IMR-90 (cell line): ENCODE measurements at regions not wholly inside any gene's neighbourhood (a gene's known extent, or its start where the extent isn't known, plus 50 kb on each side); places are given as distances from the start of the nearest gene placed in this dataset.

Experiments
- ATAC-seq: fragments of 200-7000 bp; cut with Tn5 transposase; 2 replicates; pipeline ENCODE4 v1.9.1; 2020; ENCODE audit warnings: low read depth, mild to moderate bottlenecking, moderate library complexity
- BruUV-seq: library from RNA; stranded (reverse); fragments of 400-500 nt; replicated peaks from 2 replicates; lab custom pipeline; 2021; lab: Mats Ljungman, UMichigan
- CTCF ChIA-PET: fragments of 300-600 bp; formaldehyde crosslinking; extraction: SDS; loops from one replicate; lab custom pipeline; 2021; ENCODE audit warnings: antibody characterized with exemption; lab: Yijun Ruan, JAX
- POLR2A ChIA-PET: fragments of 300-600 bp; sonication (Branson Sonifier 250); formaldehyde crosslinking; loops from one replicate; lab custom pipeline; 2022; ENCODE audit warnings: antibody characterized with exemption; ENCODE audit not compliant: unreplicated experiment; lab: Charles Lee
- DNase-seq: peaks from one replicate; pipeline ENCODE4 v3.0.0; 2013
- H2AFZ ChIP-seq: replicated peaks from 2 replicates; pipeline ENCODE3; 2013; ENCODE audit warnings: low read length, mild to moderate bottlenecking; ENCODE audit not compliant: poor library complexity
- H2AK5ac ChIP-seq: 2 replicates; pipeline ENCODE4 v1.6.1; 2013; ENCODE audit warnings: low read depth, low read length, inconsistent platforms
- H2AK9ac ChIP-seq: replicated peaks from 2 replicates; pipeline ENCODE3; 2013; ENCODE audit warnings: mild to moderate bottlenecking, low read depth, low read length, moderate library complexity; ENCODE audit not compliant: poor library complexity
- H2BK120ac ChIP-seq: 2 replicates; pipeline ENCODE4 v1.6.1; 2013; ENCODE audit warnings: low read depth, low read length, inconsistent platforms
- H2BK15ac ChIP-seq: 3 replicates; pipeline ENCODE4 v1.6.1; 2013; ENCODE audit warnings: low read depth, low read length, inconsistent platforms
- H2BK20ac ChIP-seq: 2 replicates; pipeline ENCODE4 v1.6.1; 2013; ENCODE audit warnings: low read depth, mild to moderate bottlenecking, inconsistent platforms, low read length, moderate library complexity
- H2BK5ac ChIP-seq: 2 replicates; pipeline ENCODE4 v1.6.1; 2013; ENCODE audit warnings: mild to moderate bottlenecking, low read depth, low read length, inconsistent platforms; ENCODE audit not compliant: poor library complexity, severe bottlenecking
- H3K14ac ChIP-seq: replicated peaks from 2 replicates; pipeline ENCODE4 v1.6.1; 2013; ENCODE audit warnings: low read depth, low read length, inconsistent platforms
- H3K18ac ChIP-seq: 2 replicates; pipeline ENCODE4 v1.6.1; 2013; ENCODE audit warnings: low read depth, low read length, control low read depth
- H3K23ac ChIP-seq: 2 replicates; pipeline ENCODE4 v1.6.1; 2013; ENCODE audit warnings: low read depth, low read length, inconsistent platforms
- H3K27ac ChIP-seq: 2 replicates; pipeline ENCODE4 v1.5.1; 2013; ENCODE audit warnings: mild to moderate bottlenecking, control low read depth, low read length; ENCODE audit not compliant: insufficient read depth
- H3K27me3 ChIP-seq: 2 replicates; pipeline ENCODE4 v1.6.1; 2013; ENCODE audit warnings: low read length; ENCODE audit not compliant: control insufficient read depth, insufficient read depth
- H3K36me3 ChIP-seq: 2 replicates; pipeline ENCODE4 v1.6.1; 2013; ENCODE audit warnings: low read length, mixed read lengths; ENCODE audit not compliant: control insufficient read depth, insufficient read depth
- H3K4ac ChIP-seq: 2 replicates; pipeline ENCODE4 v1.6.1; 2013; ENCODE audit warnings: low read depth, low read length, inconsistent platforms
- H3K4me1 ChIP-seq: 2 replicates; pipeline ENCODE4 v1.6.1; 2013; ENCODE audit warnings: low read length, mixed read lengths; ENCODE audit not compliant: control insufficient read depth, insufficient read depth
- H3K4me2 ChIP-seq: 2 replicates; pipeline ENCODE4 v1.6.1; 2013; ENCODE audit warnings: low read depth, mild to moderate bottlenecking, control low read depth, low read length, moderate library complexity
- H3K4me3 ChIP-seq: 2 replicates; pipeline ENCODE4 v1.5.1; 2013; ENCODE audit warnings: low read depth, mild to moderate bottlenecking, control low read depth, low read length, moderate library complexity; ENCODE audit not compliant: insufficient read depth
- H3K56ac ChIP-seq: 2 replicates; pipeline ENCODE4 v1.6.1; 2013; ENCODE audit warnings: low read length, inconsistent platforms; ENCODE audit not compliant: insufficient read depth; ENCODE audit errors: extremely low read depth
- H3K79me1 ChIP-seq, 2 experiments: 2 replicates each; pipeline ENCODE4 v1.6.1; 2013; ENCODE audit warnings: low read length in 2 of 2, inconsistent platforms in 1 of 2, low read depth in 1 of 2
- H3K9ac ChIP-seq: 2 replicates; pipeline ENCODE4 v1.6.1; 2013; ENCODE audit warnings: low read depth, low read length, control low read depth
- H3K9me1 ChIP-seq: 2 replicates; pipeline ENCODE4 v1.6.1; 2013; ENCODE audit warnings: low read length, inconsistent platforms; ENCODE audit not compliant: insufficient read depth
- H3K9me3 ChIP-seq: 2 replicates; pipeline ENCODE4 v1.6.1; 2013; ENCODE audit warnings: low read length; ENCODE audit not compliant: control insufficient read depth, insufficient read depth
- H4K20me1 ChIP-seq: 2 replicates; pipeline ENCODE4 v1.6.1; 2013; ENCODE audit warnings: low read length, inconsistent platforms; ENCODE audit not compliant: insufficient read depth
- H4K5ac ChIP-seq: 2 replicates; pipeline ENCODE4 v1.6.1; 2013; ENCODE audit warnings: mild to moderate bottlenecking, low read depth, low read length, control low read depth
- H4K8ac ChIP-seq, 2 experiments: 2 replicates each; pipeline ENCODE4 v1.6.1; 2013; ENCODE audit warnings: low read depth in 2 of 2, low read length in 2 of 2, control low read depth in 1 of 2, inconsistent platforms in 1 of 2
- H4K91ac ChIP-seq: 2 replicates; pipeline ENCODE4 v1.6.1; 2013; ENCODE audit warnings: low read depth, low read length, inconsistent platforms; ENCODE audit not compliant: insufficient read depth
- MAFK ChIP-seq: IDR thresholded peaks from 2 replicates; pipeline ENCODE4 v1.6.1; 2012; ENCODE audit warnings: low read depth, low read length, improper control_type of control experiment
- WGBS, 2 experiments: methylation state at CpG; one replicate each; pipeline versions ENCODE4 v1.1.5 to v1.1.7; 2013; ENCODE audit warnings: missing lambda C conversion rate in 2 of 2; ENCODE audit not compliant: insufficient read length in 1 of 2; ENCODE audit errors: extremely low coverage in 2 of 2; 5-methylcytosine and 5-hydroxymethylcytosine counted together
- dilution Hi-C: fragments of 300-500 bp; cut with HindIII; formaldehyde crosslinking; loops from one replicate; pipeline ENCODE4 v1.14.3; 2018; ENCODE audit warnings: low sequenced_read_pairs; ENCODE audit not compliant: unreplicated experiment
- in situ Hi-C: fragments of 300-500 bp; cut with MboI; formaldehyde crosslinking; loops from 3 replicates; pipeline ENCODE4 v1.14.3; 2019; ENCODE audit warnings: low sequenced_read_pairs, inconsistent platforms, mixed read lengths
- intact Hi-C: fragments of 100-400 bp; cut with micrococcal nuclease; formaldehyde crosslinking; loops from 2 replicates; pipeline ENCODE4 v1.10.0; 2022

DNA sequence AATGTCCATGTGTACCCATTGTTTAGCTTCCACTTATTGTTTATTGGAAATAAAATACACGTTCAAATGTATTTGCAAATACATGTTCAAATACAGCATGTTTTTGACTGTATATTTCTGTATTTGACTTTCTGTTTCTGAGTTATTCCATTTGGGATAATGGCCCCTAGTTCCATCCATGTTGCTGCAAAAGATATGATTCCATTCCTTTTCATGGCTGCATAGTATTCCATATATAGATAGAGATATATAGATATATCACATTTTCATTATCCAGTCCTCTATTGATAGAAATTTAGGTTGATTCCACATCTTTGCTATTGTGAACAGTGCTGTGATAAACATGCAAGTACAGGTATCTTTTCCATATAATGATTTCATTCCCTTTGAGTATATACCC, 241.4 kb upstream of the SOX2 start:
- Histone ChIP-seq H3K4me2 (no peak overlapping the region), H3K18ac (no peak overlapping the region), H3K9me3 (peaks cover 5% of the 10 kb centered on the region), H3K27me3 (no peaks in the 10 kb centered on the region), H2AFZ (no peak overlapping the region), H2BK15ac (no peak overlapping the region), H2BK20ac (no peak overlapping the region), H2AK5ac (no peak overlapping the region), H3K9me1 (no peaks in the 10 kb centered on the region), H4K91ac (no peak overlapping the region), H3K27ac (no peak overlapping the region), H4K8ac (no peak overlapping the region), H3K23ac (no peak overlapping the region), H4K5ac (no peak overlapping the region), H2BK120ac (no peak overlapping the region), H3K36me3 (no peaks in the 10 kb centered on the region), H3K4ac (no peak overlapping the region), H4K20me1 (no peaks in the 10 kb centered on the region), H3K56ac (no peak overlapping the region), H3K9ac (no peak overlapping the region), H3K14ac (no peak overlapping the region), H3K4me3 (no peak overlapping the region), H2AK9ac (no peak overlapping the region), H3K79me1 (no peaks in the 10 kb centered on the region), H3K4me1 (no peaks in the 10 kb centered on the region), H2BK5ac (no peak overlapping the region)
- no TSS peak for BruUV-seq
- POLR2A ChIA-PET: no interaction called here
- in situ Hi-C loops: no loop called here
- ATAC-seq (no peak), DNase-seq (no peak)
- intact Hi-C loops: no loop called here
- no peak for TF ChIP-seq MAFK
- CTCF ChIA-PET: interaction anchor here (1.1 kb wide), 1 partner anchor 11 kb away, joined by 3 read pairs; no protein-coding TSS in a partner anchor
- WGBS, 2 experiments: no CpG with 5 or more reads among the region's 1 CpG
- dilution Hi-C loops: no loop called here
